ENCODE measurements at regions not wholly inside any gene's neighbourhood (a gene's known extent, or its start where the extent isn't known, plus 50 kb on each side); places are given as distances from the start of the nearest gene placed in this dataset.

DNA sequence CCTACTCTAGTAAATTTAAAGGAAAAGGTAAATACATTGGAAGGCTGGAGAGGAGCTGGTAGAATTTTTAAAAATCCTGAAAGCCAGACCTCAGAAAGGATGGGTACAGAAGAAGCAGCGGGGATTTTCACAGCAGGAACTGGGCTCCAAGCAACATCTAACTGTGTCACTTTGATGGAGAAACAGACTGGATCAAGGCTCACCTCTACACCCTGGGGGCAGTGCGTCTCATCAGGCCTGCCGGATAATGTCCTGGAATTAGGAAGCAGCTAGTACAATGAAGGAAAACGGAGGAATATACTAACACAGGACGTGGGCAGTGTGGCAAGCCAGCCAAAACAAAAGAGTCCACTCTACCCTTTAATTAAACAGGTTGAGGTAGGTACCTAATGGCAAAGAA lies 463.6 kb downstream of the TAF11L14 start:
- Histone ChIP-seq H3K9me3 (ENCODE audit: insufficient read depth in 2 of 2, low read depth in 1 of 2, low read length in 1 of 2) (no peaks in the 10 kb centered on the region), H3K4me1 (replicated peaks in 1 of 4; ENCODE audit: control insufficient read depth in 3 of 4, insufficient read depth in 4 of 4, low read length in 3 of 4) (peaks cover 0 to 4% (median under 1%) of the 10 kb centered on the region in 4 experiments; a peak in 1 of 7 replicates), H2BK12ac (ENCODE audit: low read depth, low read length) (no peak overlapping the region), H3K18ac (ENCODE audit: extremely low read depth, low read length) (no peak overlapping the region), H2AK5ac (ENCODE audit: low read depth, low read length) (no peak overlapping the region), H4K8ac (ENCODE audit: extremely low read depth, insufficient read depth, low read length) (no peak overlapping the region), H3K56ac (replicated peaks; ENCODE audit: insufficient read length, low read depth, low read length) (no peak overlapping the region), H2AFZ (ENCODE audit: low read length) (peak overlapping the region; percentile 90), H3K4me3 (ENCODE audit: extremely low read depth in 1 of 4, insufficient read depth in 2 of 4, low read depth in 3 of 4, low read length in 4 of 4) (no peak overlapping the region), H3K27me3 (replicated peaks in 1 of 4; ENCODE audit: control insufficient read depth in 3 of 4, extremely low read depth in 1 of 4, insufficient read depth in 3 of 4, low read length in 3 of 4) (no peaks in the 10 kb centered on the region), H3K27ac (ENCODE audit: low read depth, low read length) (no peak overlapping the region), H3K23ac (ENCODE audit: insufficient read length) (no peak overlapping the region), H4K5ac (ENCODE audit: insufficient read length, low read depth, low read length) (no peak overlapping the region), H4K91ac (replicated peaks; ENCODE audit: insufficient read length, low read length) (no peak overlapping the region), H2BK120ac (replicated peaks; ENCODE audit: low read depth, low read length) (no peak overlapping the region), H3K4ac (replicated peaks; ENCODE audit: insufficient read length, low read depth, low read length) (no peak overlapping the region), H3K14ac (ENCODE audit: insufficient read length) (no peak overlapping the region), H4K20me1 (replicated peaks in 1 of 2; ENCODE audit: control insufficient read depth in 1 of 2, insufficient read depth in 2 of 2, low read length in 2 of 2) (no peaks in the 10 kb centered on the region), H3K23me2 (ENCODE audit: low read depth, low read length) (no peaks in the 10 kb centered on the region; the same call in 1 of the 2 replicates), H3K4me2 (ENCODE audit: insufficient read depth in 1 of 2, low read depth in 2 of 2, low read length in 2 of 2) (no peak overlapping the region), H2BK15ac (ENCODE audit: low read length) (no peak overlapping the region), H3K79me1 (ENCODE audit: low read depth, low read length) (no peaks in the 10 kb centered on the region), H2BK20ac (ENCODE audit: low read length) (no peak overlapping the region), H3K79me2 (ENCODE audit: control insufficient read depth in 1 of 2, insufficient read depth in 2 of 2, low read length in 2 of 2) (no peaks in the 10 kb centered on the region), H2BK5ac (ENCODE audit: low read depth, low read length) (no peak overlapping the region), H3K36me3 (ENCODE audit: control insufficient read depth in 2 of 4, insufficient read depth in 4 of 4, low read length in 3 of 4) (no peaks in the 10 kb centered on the region), H3K9ac (replicated peaks in 1 of 4; ENCODE audit: extremely low read depth in 1 of 4, low read depth in 3 of 4, low read length in 3 of 4) (no peak overlapping the region)
- 67% methylated on average over 5 of the region's 5 CpGs; no CpG with 5 or more reads in 1 of the 2 experiments for WGBS, 2 experiments (ENCODE audit: extremely low coverage in 1 of 2, insufficient coverage in 1 of 2, insufficient read length in 1 of 2, insufficient replicate concordance in 2 of 2, low coverage in 1 of 2, low lambda C conversion rate in 2 of 2, missing lambda C conversion rate in 1 of 2)
- POLR2A ChIA-PET (ENCODE audit: partially characterized antibody): interaction anchor here (0.6 kb wide), 1 partner anchor 1568 kb away, joined by 3 read pairs; no protein-coding TSS in a partner anchor
- DNase-seq (ENCODE audit: low read depth in 1 of 2, low spot score in 2 of 2) (no peak), FAIRE-seq (no peak)
- CTCF ChIA-PET (ENCODE audit: partially characterized antibody): interaction anchor here (0.7 to 0.9 kb wide), 2 partner anchors 9 to 225 kb away, joined by 3 read pairs; no protein-coding TSS in a partner anchor
- no peak for TF ChIP-seq RBBP5 (IDR thresholded peaks at IDR 0.05; ENCODE audit: borderline replicate concordance, low read depth, low read length)
- no peak for TF ChIP-seq EGR1 (IDR thresholded peaks at IDR 0.05; ENCODE audit: borderline replicate concordance, low read depth, low read length)
- no peak for TF ChIP-seq TEAD4 (IDR thresholded peaks at IDR 0.05; ENCODE audit: low read depth, low read length)
- 0 out of 4 replicates have a peak, but pooled peaks of 1 of the 2 experiments have one; percentile 4 for TF ChIP-seq RAD21 (IDR thresholded peaks at IDR 0.05 in 1 of 2, conservative IDR thresholded peaks at IDR 0.05 in 1 of 2; ENCODE audit: low read depth in 2 of 2, low read length in 2 of 2)
- TF ChIP-seq BRCA1 (IDR thresholded peaks at IDR 0.05; ENCODE audit: low read depth, low read length): no peak
- TF ChIP-seq SRF (IDR thresholded peaks at IDR 0.05; ENCODE audit: low read depth, low read length): no peak

Measured in H1 (cell line).